Stimulated activated naive B cell treated with anti-CD40 and anti-IgM and Interleukin-4, amounts not matched to agents 10 μg/mL and 1 μg/mL and 100 μg/mL, for 72 hours (primary cell): ENCODE measurements at regions not wholly inside any gene's neighbourhood (a gene's known extent, or its start where the extent isn't known, plus 50 kb on each side); places are given as distances from the start of the nearest gene placed in this dataset.

Experiments
- ATAC-seq, 2 donors: fragments of 150-1000 bp; cut with Tn5 transposase; replicated peaks; 2 replicates each; pipeline ENCODE4 v1.10.0; 2021; ENCODE audit warnings: moderate library complexity in 1 of 2
- DNase-seq: peaks from one replicate; pipeline ENCODE4 v3.0.0; 2021
- H3K27ac Mint-ChIP-seq: one replicate; pipeline ENCODE4 v1.8.0; 2022; ENCODE audit warnings: mild to moderate bottlenecking, mixed read lengths
- H3K27me3 Mint-ChIP-seq, 2 donors: one replicate each; pipeline ENCODE4 v1.8.0; 2022; ENCODE audit warnings: mixed read lengths in 2 of 2
- H3K36me3 Mint-ChIP-seq, 2 donors: one replicate each; pipeline ENCODE4 v1.8.0; 2022; ENCODE audit warnings: mixed read lengths in 2 of 2, mild to moderate bottlenecking in 1 of 2
- H3K4me1 Mint-ChIP-seq, 2 donors: one replicate each; pipeline ENCODE4 v1.8.0; 2022; ENCODE audit warnings: mixed read lengths in 2 of 2, mild to moderate bottlenecking in 1 of 2
- H3K4me3 Mint-ChIP-seq, 2 donors: one replicate each; pipeline ENCODE4 v1.8.0; 2022; ENCODE audit warnings: mild to moderate bottlenecking in 2 of 2, mixed read lengths in 2 of 2, moderate library complexity in 1 of 2
- H3K9me3 Mint-ChIP-seq, 2 donors: one replicate each; pipeline ENCODE4 v1.8.0; 2022; ENCODE audit warnings: mixed read lengths in 2 of 2, mild to moderate bottlenecking in 1 of 2

DNA sequence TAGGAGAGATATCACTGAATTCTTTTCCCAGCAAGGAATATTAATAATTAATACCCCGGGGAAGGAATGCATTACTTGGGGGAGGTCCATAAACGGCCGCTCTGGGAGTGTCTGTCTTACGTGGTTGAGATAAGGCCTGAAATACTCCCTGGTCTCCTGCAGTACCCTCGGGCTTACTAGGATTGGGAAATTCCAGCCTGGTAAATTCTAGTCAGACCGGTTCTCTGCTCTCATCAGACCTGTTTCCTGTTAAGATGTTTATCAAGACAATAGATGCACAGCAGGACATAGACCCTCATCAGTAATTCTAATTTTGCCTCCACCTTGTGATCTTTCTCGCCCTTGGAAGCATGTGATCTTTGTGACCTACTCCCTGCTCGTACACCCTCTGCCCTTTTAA lies 162.8 kb upstream of the KCND2 start:
- no peaks in the 10 kb centered on the region for H3K36me3 Mint-ChIP-seq
- ATAC-seq (no peak), DNase-seq (no peak)
- no peak overlapping the region for H3K27ac Mint-ChIP-seq
- no peaks in the 10 kb centered on the region for H3K4me1 Mint-ChIP-seq
- H3K9me3 Mint-ChIP-seq = peaks cover 8 to 17% of the 10 kb centered on the region in 2 donors
- H3K27me3 Mint-ChIP-seq = no peaks in the 10 kb centered on the region
- no peak overlapping the region for H3K4me3 Mint-ChIP-seq

DNA sequence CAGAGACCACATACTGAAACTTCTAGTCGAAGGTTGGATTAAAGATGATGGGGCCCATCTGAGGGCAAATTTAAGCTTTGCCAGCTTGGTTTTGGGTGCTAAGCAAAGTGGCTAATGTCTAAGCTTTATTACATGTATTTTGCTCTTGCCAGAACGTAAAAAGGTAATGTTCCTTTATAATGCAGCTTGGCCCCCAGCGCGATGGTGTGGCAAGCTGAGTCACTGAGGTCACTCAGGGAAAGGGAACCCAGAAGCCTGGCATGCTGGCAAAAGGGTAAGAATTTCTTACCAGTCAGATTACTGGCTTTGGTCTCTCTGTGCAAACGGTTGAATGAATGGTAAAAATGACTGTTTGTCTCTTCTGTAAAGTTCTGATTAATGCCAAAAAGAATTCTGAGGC lies 158.3 kb upstream of the KCND2 start:
- Mint-ChIP-seq H3K9me3 (peaks cover 8 to 16% of the 10 kb centered on the region in 2 donors), H3K4me1 (no peaks in the 10 kb centered on the region), H3K4me3 (no peak overlapping the region), H3K27ac (no peak overlapping the region), H3K36me3 (no peaks in the 10 kb centered on the region), H3K27me3 (no peaks in the 10 kb centered on the region)
- no peak for ATAC-seq
- no peak for DNase-seq

DNA sequence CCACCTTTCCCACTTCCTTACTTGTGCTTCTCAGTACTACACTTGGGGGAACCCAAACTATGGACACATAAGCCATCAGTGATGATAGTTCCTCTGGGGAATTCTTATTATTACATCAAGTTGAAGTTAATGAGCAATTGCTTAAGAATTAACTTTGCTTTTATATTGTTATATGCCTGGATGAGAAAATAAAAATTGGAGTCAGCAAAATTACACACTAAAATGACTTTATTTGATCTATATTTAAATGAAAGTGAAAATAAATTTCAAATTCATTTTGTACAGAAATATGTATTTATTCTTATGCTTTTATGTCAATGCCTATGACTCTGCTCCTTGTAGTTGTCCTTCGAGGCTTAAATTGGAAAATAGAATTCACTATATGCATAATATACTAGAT lies 149.4 kb upstream of the KCND2 start:
- no peaks in the 10 kb centered on the region for H3K27me3 Mint-ChIP-seq
- H3K36me3 Mint-ChIP-seq = no peaks in the 10 kb centered on the region
- DNase-seq (no peak), ATAC-seq (no peak)
- no peaks in the 10 kb centered on the region for H3K9me3 Mint-ChIP-seq
- H3K4me1 Mint-ChIP-seq = no peaks in the 10 kb centered on the region
- H3K27ac Mint-ChIP-seq = no peak overlapping the region
- H3K4me3 Mint-ChIP-seq = no peak overlapping the region

DNA sequence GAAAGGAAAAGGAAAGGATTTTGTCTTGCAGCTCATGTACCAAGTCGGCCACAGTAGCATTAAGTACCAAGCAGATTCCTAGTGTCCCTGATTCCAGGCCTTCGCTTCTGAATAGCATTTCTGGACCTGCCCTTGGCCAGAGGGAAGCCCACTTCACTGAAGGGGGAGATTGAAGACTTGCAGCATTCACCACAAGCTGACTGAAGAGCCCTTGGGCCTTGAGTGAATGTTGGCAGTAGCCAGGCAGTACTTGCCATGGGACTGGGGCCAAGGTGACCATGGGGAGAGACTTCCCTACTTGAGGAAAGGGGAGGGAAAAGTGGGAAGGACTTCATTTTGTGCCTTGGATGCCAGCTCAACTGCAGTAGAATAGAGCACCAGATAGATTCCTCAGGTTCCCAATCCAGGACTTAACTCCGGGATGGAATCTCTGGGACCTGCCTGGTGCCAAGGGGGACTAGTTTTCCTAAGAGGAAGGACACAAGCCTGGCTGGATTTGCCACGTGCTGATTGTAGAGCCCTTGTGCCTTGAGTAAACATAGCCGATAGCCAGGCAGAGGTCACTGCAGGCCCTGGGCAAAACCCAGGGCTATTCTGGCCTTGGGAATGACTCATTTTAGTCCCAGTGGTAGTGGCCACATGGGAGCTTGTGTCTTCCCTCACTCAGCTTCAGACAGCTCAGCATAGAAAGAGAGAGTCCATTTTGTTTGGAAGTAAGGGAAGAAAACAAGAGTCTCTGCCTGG lies 141.7 kb upstream of the KCND2 start:
- H3K36me3 Mint-ChIP-seq = no peaks in the 10 kb centered on the region
- ATAC-seq (no peak), DNase-seq (no peak)
- no peaks in the 10 kb centered on the region for H3K4me1 Mint-ChIP-seq
- peaks cover 13 to 20% of the 10 kb centered on the region in 2 donors for H3K9me3 Mint-ChIP-seq
- no peaks in the 10 kb centered on the region for H3K27me3 Mint-ChIP-seq
- no peak overlapping the region for H3K4me3 Mint-ChIP-seq
- H3K27ac Mint-ChIP-seq = no peak overlapping the region

DNA sequence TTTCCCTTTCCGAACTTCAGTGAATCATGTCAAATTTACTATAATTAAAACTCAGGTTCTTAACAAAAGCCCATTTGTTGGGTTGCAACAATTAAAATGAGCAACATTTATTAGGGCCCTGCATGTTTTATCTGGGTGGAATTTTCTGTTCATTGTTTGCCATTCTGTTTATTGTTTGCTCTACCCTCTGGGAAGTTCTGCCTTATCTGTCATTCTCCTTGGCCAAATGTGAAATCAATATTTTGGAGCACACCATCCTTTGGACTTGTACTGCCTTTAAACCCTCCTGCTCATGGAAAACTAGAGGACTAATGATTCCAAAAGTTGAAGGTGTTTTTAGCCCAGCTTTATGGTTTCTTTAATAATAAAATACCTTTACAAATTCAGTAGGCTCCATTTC lies 134.5 kb upstream of the KCND2 start:
- H3K27me3 Mint-ChIP-seq = no peaks in the 10 kb centered on the region
- H3K4me3 Mint-ChIP-seq = no peak overlapping the region
- H3K9me3 Mint-ChIP-seq = peaks cover 0 to under 1% of the 10 kb centered on the region in 2 donors
- no peaks in the 10 kb centered on the region for H3K36me3 Mint-ChIP-seq
- ATAC-seq (no peak), DNase-seq (no peak)
- H3K27ac Mint-ChIP-seq = no peak overlapping the region
- H3K4me1 Mint-ChIP-seq = no peaks in the 10 kb centered on the region

DNA sequence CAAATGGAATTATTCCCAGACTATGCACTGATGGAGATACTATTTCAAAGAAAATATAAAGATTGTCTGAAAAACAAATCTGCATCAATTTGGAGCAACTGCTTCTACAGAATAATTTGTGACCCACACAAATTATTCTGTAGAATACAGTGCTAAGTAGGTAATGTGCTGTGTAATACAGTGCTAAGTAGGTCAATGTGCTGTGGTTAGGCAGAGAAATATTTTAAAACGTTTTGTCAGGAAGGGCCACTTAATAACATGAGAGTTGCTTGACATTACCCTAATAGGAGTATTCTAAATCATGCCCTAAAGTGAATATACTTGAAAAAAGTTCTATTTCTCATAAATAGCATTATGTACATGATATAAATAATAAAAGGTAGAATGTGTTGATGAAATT lies 116.5 kb upstream of the KCND2 start:
- ATAC-seq (no peak), DNase-seq (no peak)
- no peaks in the 10 kb centered on the region for H3K4me1 Mint-ChIP-seq
- H3K9me3 Mint-ChIP-seq = peaks cover 0 to 2% of the 10 kb centered on the region in 2 donors
- no peak overlapping the region for H3K27ac Mint-ChIP-seq
- H3K4me3 Mint-ChIP-seq = no peak overlapping the region
- H3K27me3 Mint-ChIP-seq = no peaks in the 10 kb centered on the region
- no peaks in the 10 kb centered on the region for H3K36me3 Mint-ChIP-seq

DNA sequence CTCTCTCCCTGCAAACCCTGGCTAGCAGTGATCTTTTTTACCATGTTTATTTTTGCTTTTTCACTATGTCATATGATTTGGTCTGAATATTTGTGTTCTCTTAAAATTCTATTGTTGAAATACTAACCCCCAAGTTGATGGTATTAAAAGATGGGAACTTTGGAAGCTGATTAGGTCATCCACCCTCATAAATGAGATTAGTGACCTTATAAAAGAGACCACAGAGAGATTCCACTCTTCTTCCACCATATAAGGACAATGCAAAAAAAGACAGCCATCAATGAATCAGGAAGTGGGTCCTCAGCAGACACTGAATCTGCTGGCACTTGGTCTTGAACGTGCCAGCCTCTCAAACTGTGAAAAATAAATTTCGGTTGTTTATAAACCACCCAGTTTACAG lies 112.8 kb upstream of the KCND2 start:
- no peak for ATAC-seq
- DNase-seq = no peak
- no peaks in the 10 kb centered on the region for H3K4me1 Mint-ChIP-seq
- no peaks in the 10 kb centered on the region for H3K9me3 Mint-ChIP-seq
- H3K27me3 Mint-ChIP-seq = no peaks in the 10 kb centered on the region
- H3K4me3 Mint-ChIP-seq = no peak overlapping the region
- no peak overlapping the region for H3K27ac Mint-ChIP-seq
- no peaks in the 10 kb centered on the region for H3K36me3 Mint-ChIP-seq

DNA sequence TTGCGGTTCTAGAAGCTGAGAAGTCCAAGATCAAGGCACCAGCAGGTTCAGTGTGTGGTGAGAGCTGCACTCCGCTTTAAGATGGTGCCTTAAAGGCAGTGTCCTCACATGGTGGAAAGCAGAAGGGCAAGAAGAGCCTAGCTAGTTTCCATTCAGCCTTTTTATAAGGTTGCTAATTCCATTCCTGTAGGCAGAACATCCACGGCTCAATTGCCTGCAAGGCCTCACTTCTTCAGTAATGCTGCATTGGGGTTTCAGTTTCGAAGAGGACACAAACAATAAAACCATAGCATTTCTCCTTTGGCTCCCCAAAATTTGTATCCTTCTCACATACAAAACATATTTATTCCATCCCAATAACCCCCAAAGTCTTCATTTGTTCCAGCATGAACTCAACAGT lies 109.5 kb upstream of the KCND2 start:
- H3K27me3 Mint-ChIP-seq = no peaks in the 10 kb centered on the region
- ATAC-seq (no peak), DNase-seq (no peak)
- H3K4me1 Mint-ChIP-seq = no peaks in the 10 kb centered on the region
- no peaks in the 10 kb centered on the region for H3K9me3 Mint-ChIP-seq
- H3K4me3 Mint-ChIP-seq = no peak overlapping the region
- no peaks in the 10 kb centered on the region for H3K36me3 Mint-ChIP-seq
- H3K27ac Mint-ChIP-seq = no peak overlapping the region

DNA sequence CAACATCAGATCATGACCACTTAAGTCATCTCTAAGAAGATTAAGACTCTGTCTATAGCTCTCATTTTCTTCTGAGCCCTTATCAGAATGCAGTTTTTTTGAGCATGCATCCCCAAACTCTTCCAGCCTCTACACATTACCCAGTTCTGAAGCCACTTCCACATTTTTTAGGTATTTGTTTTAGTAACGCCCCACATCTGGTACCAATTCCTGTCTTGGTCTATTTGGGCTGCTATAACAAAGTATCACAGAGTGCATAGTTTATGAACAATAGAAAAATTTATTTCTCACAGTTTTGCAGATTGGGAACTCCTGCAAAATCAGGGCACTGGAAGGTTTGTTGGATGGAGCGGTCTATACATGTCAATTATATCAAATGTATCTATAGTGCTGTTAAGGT lies 107.7 kb upstream of the KCND2 start:
- no peaks in the 10 kb centered on the region for H3K9me3 Mint-ChIP-seq
- no peaks in the 10 kb centered on the region for H3K27me3 Mint-ChIP-seq
- no peaks in the 10 kb centered on the region for H3K36me3 Mint-ChIP-seq
- no peak for ATAC-seq
- no peak for DNase-seq
- no peak overlapping the region for H3K27ac Mint-ChIP-seq
- H3K4me3 Mint-ChIP-seq = no peak overlapping the region
- H3K4me1 Mint-ChIP-seq = no peaks in the 10 kb centered on the region

DNA sequence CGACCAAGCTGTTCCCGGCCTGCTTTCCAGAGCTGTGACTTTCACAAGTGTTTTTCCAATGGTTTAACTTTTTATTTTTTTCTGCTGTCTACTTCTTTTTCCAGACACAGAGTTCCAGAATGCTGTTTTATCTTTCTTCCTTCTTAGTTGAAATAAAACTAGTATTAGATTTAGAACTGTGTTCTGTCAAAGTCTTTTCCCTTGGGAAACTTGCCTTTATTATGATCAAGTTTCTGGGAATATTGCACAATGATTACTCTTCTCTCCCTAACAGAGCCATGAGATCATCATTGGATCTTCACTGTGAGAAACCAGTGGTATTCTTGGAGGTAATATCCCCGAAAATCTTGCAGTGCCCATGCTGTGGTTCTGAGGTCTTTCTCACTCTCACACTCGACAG lies 104.9 kb upstream of the KCND2 start:
- Mint-ChIP-seq H3K4me3 (no peak overlapping the region), H3K27me3 (no peaks in the 10 kb centered on the region), H3K4me1 (no peaks in the 10 kb centered on the region), H3K36me3 (no peaks in the 10 kb centered on the region), H3K9me3 (no peaks in the 10 kb centered on the region), H3K27ac (no peak overlapping the region)
- DNase-seq = no peak
- ATAC-seq = no peak

DNA sequence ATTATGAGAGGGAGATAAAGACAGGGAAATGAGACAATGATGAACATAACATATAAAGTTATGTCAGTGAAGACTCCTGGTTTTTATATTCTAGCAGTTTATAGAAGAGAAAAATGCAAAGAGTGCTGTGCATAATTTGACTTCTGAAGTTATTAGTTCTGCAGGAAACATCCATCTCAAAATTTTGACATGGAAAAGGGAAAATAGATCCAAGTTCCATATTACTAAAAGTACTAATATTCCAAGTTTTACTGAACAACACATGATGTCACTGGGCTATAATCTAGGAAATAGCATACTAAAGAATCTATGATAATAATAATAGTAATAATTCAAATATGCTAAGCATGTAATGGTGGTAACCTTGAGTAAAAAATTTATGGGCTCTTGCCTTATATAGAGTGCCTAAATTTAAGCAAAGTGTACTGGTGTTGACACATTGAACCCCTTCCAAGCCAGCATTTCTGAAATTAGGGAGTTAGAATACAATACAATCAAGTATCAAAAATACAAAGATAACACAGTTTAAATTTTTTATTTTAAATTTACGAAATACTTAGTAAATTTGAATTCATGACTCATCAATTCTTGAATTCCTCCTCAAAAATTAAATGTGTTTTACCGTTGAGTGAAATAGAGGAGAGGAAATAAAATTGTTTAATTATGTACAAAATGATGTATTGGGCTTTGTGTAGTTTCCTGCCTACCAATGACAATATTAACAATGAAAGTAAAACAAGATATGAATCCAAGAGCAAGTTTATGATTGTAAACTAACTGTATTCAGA lies 102.8 kb upstream of the KCND2 start:
- no peaks in the 10 kb centered on the region for H3K9me3 Mint-ChIP-seq
- no peak overlapping the region for H3K27ac Mint-ChIP-seq
- no peak overlapping the region for H3K4me3 Mint-ChIP-seq
- ATAC-seq = no peak
- no peaks in the 10 kb centered on the region for H3K4me1 Mint-ChIP-seq
- DNase-seq = no peak
- H3K27me3 Mint-ChIP-seq = no peaks in the 10 kb centered on the region
- H3K36me3 Mint-ChIP-seq = no peaks in the 10 kb centered on the region

DNA sequence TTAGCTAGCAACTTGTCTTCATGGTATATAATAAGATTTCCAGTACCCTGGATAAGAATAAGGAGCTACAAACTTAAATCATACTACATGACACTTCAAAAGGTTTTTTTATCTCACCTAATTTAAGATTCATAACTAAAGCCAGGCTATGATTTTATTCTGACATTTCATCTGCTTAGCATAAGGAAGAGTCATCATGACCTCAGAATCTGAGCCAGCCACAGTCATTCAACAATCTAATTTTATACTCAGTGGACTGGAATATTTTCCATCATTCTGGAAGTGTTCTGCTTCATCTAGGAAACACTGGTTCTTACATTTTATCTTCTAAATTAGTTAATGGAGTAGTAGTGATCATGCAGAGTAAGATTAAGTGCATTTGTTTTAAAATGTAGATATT lies 102.1 kb upstream of the KCND2 start:
- DNase-seq (no peak), ATAC-seq (no peak)
- Mint-ChIP-seq H3K4me1 (no peaks in the 10 kb centered on the region), H3K27me3 (no peaks in the 10 kb centered on the region), H3K36me3 (no peaks in the 10 kb centered on the region), H3K27ac (no peak overlapping the region), H3K9me3 (no peaks in the 10 kb centered on the region), H3K4me3 (no peak overlapping the region)

DNA sequence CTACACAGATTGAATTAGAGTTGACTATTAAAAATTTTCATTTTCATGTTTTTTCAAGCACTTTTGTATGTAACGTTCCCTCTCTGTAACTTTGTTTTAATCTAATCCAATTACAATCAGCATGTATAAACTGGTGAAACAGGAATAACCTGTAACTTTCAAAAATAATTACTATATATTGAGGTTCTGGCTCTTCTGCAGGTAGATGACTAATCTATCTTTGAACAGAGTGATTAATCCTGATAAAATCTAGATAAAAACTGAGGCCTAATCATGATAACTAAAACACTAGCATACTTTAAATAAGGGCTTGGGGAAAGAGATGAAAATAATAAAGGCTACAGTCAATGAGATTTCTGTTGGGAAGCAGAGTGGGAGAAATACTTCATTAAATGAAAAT lies 101.6 kb upstream of the KCND2 start:
- DNase-seq = no peak
- Mint-ChIP-seq H3K9me3 (no peaks in the 10 kb centered on the region), H3K27ac (no peak overlapping the region), H3K4me3 (no peak overlapping the region), H3K27me3 (no peaks in the 10 kb centered on the region), H3K36me3 (no peaks in the 10 kb centered on the region), H3K4me1 (no peaks in the 10 kb centered on the region)
- ATAC-seq = no peak

DNA sequence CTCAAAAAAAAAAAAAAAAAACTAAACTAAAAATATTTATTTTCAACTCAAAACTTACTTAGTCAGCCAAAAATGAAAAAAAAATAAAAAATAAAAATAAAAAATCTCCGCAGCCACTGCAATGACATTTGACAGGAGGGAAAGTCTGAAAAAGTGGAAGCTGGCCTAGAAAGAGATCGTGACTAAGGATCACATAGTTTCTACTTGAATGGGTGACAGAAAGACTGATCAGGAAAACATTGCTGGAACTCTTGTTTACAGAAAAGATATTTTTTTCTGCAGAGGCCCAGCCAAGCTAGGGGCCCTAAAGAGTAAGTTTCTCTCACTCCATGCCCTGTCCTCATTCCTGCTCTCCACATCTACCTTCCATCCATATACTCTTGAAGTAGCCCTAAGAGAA lies 92.8 kb upstream of the KCND2 start:
- DNase-seq (no peak), ATAC-seq (no peak)
- no peak overlapping the region for H3K27ac Mint-ChIP-seq
- H3K4me1 Mint-ChIP-seq = no peaks in the 10 kb centered on the region
- no peaks in the 10 kb centered on the region for H3K9me3 Mint-ChIP-seq
- no peaks in the 10 kb centered on the region for H3K36me3 Mint-ChIP-seq
- H3K27me3 Mint-ChIP-seq = no peaks in the 10 kb centered on the region
- no peak overlapping the region for H3K4me3 Mint-ChIP-seq

DNA sequence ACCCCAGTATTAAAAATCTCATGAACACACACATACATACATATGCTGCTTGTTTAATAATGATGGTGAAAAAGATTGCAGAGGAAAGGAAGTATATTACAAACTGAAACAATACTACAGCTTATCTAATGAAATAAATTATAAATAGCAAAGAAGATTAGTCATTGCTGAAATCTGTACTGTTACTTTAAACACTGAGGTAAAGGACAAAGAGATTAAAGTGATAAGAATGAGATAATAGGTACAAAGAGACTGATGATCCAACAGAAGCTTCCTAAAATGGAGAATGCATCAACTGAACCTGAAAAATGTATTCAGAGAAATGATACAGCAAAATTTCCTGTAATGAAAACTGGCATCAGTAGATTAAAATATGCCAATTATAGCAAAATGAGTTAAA lies 91.5 kb upstream of the KCND2 start:
- DNase-seq (no peak), ATAC-seq (no peak)
- Mint-ChIP-seq H3K9me3 (no peaks in the 10 kb centered on the region), H3K4me3 (no peak overlapping the region), H3K27ac (no peak overlapping the region), H3K36me3 (no peaks in the 10 kb centered on the region), H3K4me1 (no peaks in the 10 kb centered on the region), H3K27me3 (no peaks in the 10 kb centered on the region)
